Spleen (tissue), 11 donors: ENCODE measurements at regions not wholly inside any gene's neighbourhood (a gene's known extent, or its start where the extent isn't known, plus 50 kb on each side); places are given as distances from the start of the nearest gene placed in this dataset.
"Not testable (repeated sequence)": the region's sequence is repeated elsewhere in the genome, so short reads cannot be mapped to it uniquely, and the experiment has no call there.

Experiments
- DNase-seq: peaks from one replicate; pipeline ENCODE4 v3.0.0-alpha.2; 2020
- H3K27ac ChIP-seq, 8 donors: fragments of 200-600 bp; sonication (generic) in 7 of 8; 1 replicate in 4 of 8; 2 replicates in 4 of 8; pipeline versions ENCODE4 v1.5.0 to v1.8.0; 2016 to 2021; ENCODE audit warnings: inconsistent platforms in 4 of 8, mild to moderate bottlenecking in 4 of 8, moderate library complexity in 1 of 8
- H3K27me3 ChIP-seq, 7 donors: fragments of 200-600 bp; sonication (generic) in 6 of 7; replicated peaks in 1 of 7; 1 replicate in 4 of 7; 2 replicates in 3 of 7; pipeline versions ENCODE4 v1.5.0 to v1.8.0; 2016 to 2021; ENCODE audit warnings: inconsistent platforms in 3 of 7, mild to moderate bottlenecking in 1 of 7
- H3K36me3 ChIP-seq, 6 donors: fragments of 200-600 bp; sonication (generic) in 5 of 6; 1 replicate in 4 of 6; 2 replicates in 2 of 6; pipeline versions ENCODE4 v1.5.0 to v1.8.0; 2016 to 2021; ENCODE audit warnings: inconsistent platforms in 2 of 6
- H3K4me1 ChIP-seq, 6 donors: fragments of 200-600 bp; sonication (generic) in 5 of 6; 1 replicate in 3 of 6; 2 replicates in 3 of 6; pipeline versions ENCODE4 v1.5.0 to v1.8.0; 2016 to 2021; ENCODE audit warnings: inconsistent platforms in 3 of 6
- H3K4me3 ChIP-seq, 8 donors: fragments of 200-600 bp; sonication (generic) in 7 of 8; 1 replicate in 4 of 8; 2 replicates in 4 of 8; pipeline versions ENCODE4 v1.5.0 to v1.8.0; 2016 to 2021; ENCODE audit warnings: inconsistent platforms in 4 of 8, mild to moderate bottlenecking in 4 of 8, moderate library complexity in 2 of 8
- H3K9me3 ChIP-seq, 8 donors: fragments of 200-600 bp; sonication (generic) in 7 of 8; 1 replicate in 4 of 8; 2 replicates in 4 of 8; pipeline versions ENCODE4 v1.5.0 to v1.8.0; 2016 to 2021; ENCODE audit warnings: inconsistent platforms in 4 of 8
- CTCF ChIP-seq, 11 experiments: fragments of 200-600 bp in 7 of 11; fragments of 450-650 bp in 4 of 11; sonication (generic) in 4 of 11; IDR thresholded peaks in 8 of 11; conservative IDR thresholded peaks in 3 of 11; 1 replicate in 7 of 11; 2 replicates in 4 of 11; pipeline versions ENCODE4 v1.4.0 to v1.8.0; 2016 to 2021; ENCODE audit warnings: antibody characterized with exemption in 11 of 11, inconsistent platforms in 4 of 11, mild to moderate bottlenecking in 1 of 11
- POLR2A ChIP-seq, 3 donors: fragments of 450-650 bp; IDR thresholded peaks; one replicate each; pipeline ENCODE4 v1.5.1; 2017; ENCODE audit warnings: antibody characterized with exemption in 3 of 3, mild to moderate bottlenecking in 1 of 3
- POLR2AphosphoS5 ChIP-seq, 3 donors: sonication (generic); formaldehyde crosslinking; IDR thresholded peaks; one replicate each; pipeline ENCODE4 v1.5.1; 2017; ENCODE audit warnings: antibody characterized with exemption in 3 of 3
- WGBS, 5 donors: extraction: QIAGEN DNeasy Blood & Tissue Kit in 3 of 5; methylation state at CpG; one replicate each; pipeline versions ENCODE4 v1.1.5 to v1.1.7; 2013 to 2018; 5-methylcytosine and 5-hydroxymethylcytosine counted together
- intact Hi-C: fragments of 100-400 bp; cut with DNase I; formaldehyde crosslinking; loops from one replicate; pipeline ENCODE4 v1.15.0; 2023; ENCODE audit warnings: low total_unique reads
- donor health status: healthy with polysubstance abuse.
- donor health status: DM: no; HTN: no; CAD: no; lungs with moderate emphysema.
- donor health status: DM: no; HTN: no; CAD: no.
- donor health status: Bipolar disorder and iron deficiency.
- donor health status: healthy.
- donor health status: DM: no; HTN: no; CAD: no.
- donor health status: DM: yes; HTN: yes; CAD: no.

- no peak for DNase-seq
- Histone ChIP-seq H3K4me1 (no peaks in the 10 kb centered on the region), H3K27me3 (no peaks in the 10 kb centered on the region), H3K9me3 (no peaks in the 10 kb centered on the region), H3K4me3 (no peak overlapping the region), H3K36me3 (no peaks in the 10 kb centered on the region), H3K27ac (no peak overlapping the region)
- intact Hi-C loops = no loop called here
- WGBS, 5 donors = 70 to 81% (median 75%) methylated on average over 2 of the region's 2 CpGs
- no peak for TF ChIP-seq CTCF (IDR thresholded peaks at IDR 0.05 in 8 of 11, conservative IDR thresholded peaks at IDR 0.05 in 3 of 11)
These were observed 619.2 kb downstream of the DIPK2A start for GRCh38 chr3:144590854-144591253.

- TF ChIP-seq POLR2A (IDR thresholded peaks at IDR 0.05) = no peak
- TF ChIP-seq CTCF (IDR thresholded peaks at IDR 0.05 in 8 of 11, conservative IDR thresholded peaks at IDR 0.05 in 3 of 11) = no peak
- TF ChIP-seq POLR2AphosphoS5 (IDR thresholded peaks at IDR 0.05) = no peak
- 49 to 75% (median 64%) methylated on average over 4 of the region's 4 CpGs for WGBS, 5 donors
- Histone ChIP-seq H3K27ac (no peak overlapping the region), H3K4me1 (no peaks in the 10 kb centered on the region), H3K36me3 (no peaks in the 10 kb centered on the region), H3K4me3 (no peak overlapping the region), H3K9me3 (peaks cover 0 to 15% (median 10%) of the 10 kb centered on the region in 8 donors), H3K27me3 (no peaks in the 10 kb centered on the region)
- intact Hi-C loops = no loop called here
- DNase-seq = no peak
These were observed 622.3 kb downstream of the DIPK2A start for GRCh38 chr3:144593881-144594280.

GRCh38 chr3:144620236-144620635 lies 648.6 kb downstream of the DIPK2A start:
- intact Hi-C loops, H3K4me1 ChIP-seq, H3K36me3 ChIP-seq, DNase-seq, H3K4me3 ChIP-seq, H3K27me3 ChIP-seq, H3K27ac ChIP-seq: not testable (repeated sequence)
- peaks cover 0 to 18% (median 3%) of the 10 kb centered on the region in 8 donors for H3K9me3 ChIP-seq
- WGBS, 5 donors = 88 to 94% (median 90%) methylated on average over 6 to 7 of the region's 7 CpGs

GRCh38 chr3:144622845-144623244 lies 651.2 kb downstream of the DIPK2A start:
- no peak overlapping the region for H3K4me3 ChIP-seq
- H3K27ac ChIP-seq = no peak overlapping the region
- H3K27me3 ChIP-seq = no peaks in the 10 kb centered on the region
- TF ChIP-seq POLR2A (IDR thresholded peaks at IDR 0.05) = no peak
- TF ChIP-seq CTCF (IDR thresholded peaks at IDR 0.05 in 8 of 11, conservative IDR thresholded peaks at IDR 0.05 in 3 of 11) = no peak
- TF ChIP-seq POLR2AphosphoS5 (IDR thresholded peaks at IDR 0.05) = no peak
- no peak for DNase-seq
- H3K4me1 ChIP-seq = no peaks in the 10 kb centered on the region
- H3K36me3 ChIP-seq = no peaks in the 10 kb centered on the region
- peaks cover 0 to 9% (median 0%) of the 10 kb centered on the region in 8 donors for H3K9me3 ChIP-seq
- intact Hi-C loops = no loop called here
- 62 to 83% (median 69%) methylated on average over 3 of the region's 3 CpGs for WGBS, 5 donors

- Histone ChIP-seq H3K36me3 (no peaks in the 10 kb centered on the region), H3K27ac (no peak overlapping the region), H3K27me3 (no peaks in the 10 kb centered on the region), H3K9me3 (no peaks in the 10 kb centered on the region), H3K4me1 (no peaks in the 10 kb centered on the region), H3K4me3 (no peak overlapping the region)
- WGBS, 5 donors = 58 to 89% (median 76%) methylated on average over 2 of the region's 2 CpGs
- intact Hi-C loops = no loop called here
- TF ChIP-seq CTCF (IDR thresholded peaks at IDR 0.05 in 8 of 11, conservative IDR thresholded peaks at IDR 0.05 in 3 of 11) (no peak), POLR2AphosphoS5 (IDR thresholded peaks at IDR 0.05) (no peak), POLR2A (IDR thresholded peaks at IDR 0.05) (no peak)
- DNase-seq = no peak
These were observed 653.0 kb downstream of the DIPK2A start for GRCh38 chr3:144624656-144625055.
